ENCODE measurements at regions not wholly inside any gene's neighbourhood (a gene's known extent, or its start where the extent isn't known, plus 50 kb on each side); places are given as distances from the start of the nearest gene placed in this dataset.

GRCh38 chr14:101466456-101467180 lies 94.7 kb upstream of the DIO3 start:
- DNase-seq (ENCODE audit: low spot score): no peak

GRCh38 chr14:101467181-101467926 lies 93.9 kb upstream of the DIO3 start:
- no peak for DNase-seq (ENCODE audit: low spot score)

- DNase-seq (ENCODE audit: low spot score): no peak
Measured at GRCh38 chr14:101469382-101470247, 91.7 kb upstream of the DIO3 start.

GRCh38 chr14:101470266-101470665 lies 91.0 kb upstream of the DIO3 start:
- no peak for DNase-seq (ENCODE audit: low spot score)

DNA sequence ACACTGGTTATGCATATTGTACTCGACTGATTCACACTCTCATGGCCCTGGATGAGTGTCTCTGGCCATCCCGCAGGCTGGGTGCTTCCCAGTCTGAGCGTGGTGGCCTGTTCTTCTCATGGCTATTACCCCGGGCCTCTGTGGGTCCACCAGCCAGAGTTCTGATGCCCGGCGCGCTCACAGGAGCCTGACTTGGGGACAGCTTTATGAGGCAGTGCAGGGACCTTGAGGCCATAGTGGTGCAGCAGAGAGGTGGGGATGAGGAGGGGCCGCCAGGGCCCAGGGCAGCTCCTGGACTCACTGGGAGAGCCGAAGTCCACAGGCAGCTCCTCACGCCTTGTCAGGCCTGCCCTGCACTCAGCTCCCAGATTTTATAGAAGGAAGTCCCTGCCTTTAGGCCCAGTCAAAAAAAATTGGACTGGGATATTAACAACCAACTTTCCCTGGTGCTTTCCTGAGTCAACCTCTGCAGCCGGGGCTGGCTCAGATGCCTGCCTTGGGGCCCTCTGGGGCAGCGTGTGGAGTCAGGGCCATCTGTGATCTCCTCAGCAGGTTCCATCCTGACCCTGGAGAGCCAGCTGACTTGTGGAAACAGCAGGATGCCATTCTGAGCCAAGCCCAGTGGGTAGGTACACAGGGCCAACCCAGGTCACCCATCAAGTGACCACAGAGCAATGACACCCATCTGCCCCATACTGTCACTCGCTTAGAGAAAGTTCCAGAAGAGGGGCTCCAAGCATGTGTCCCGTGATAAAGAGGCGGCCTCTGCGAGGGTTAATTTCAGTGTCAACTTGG lies 89.4 kb upstream of the DIO3 start:
- DNase-seq (ENCODE audit: low spot score): no peak

DNA sequence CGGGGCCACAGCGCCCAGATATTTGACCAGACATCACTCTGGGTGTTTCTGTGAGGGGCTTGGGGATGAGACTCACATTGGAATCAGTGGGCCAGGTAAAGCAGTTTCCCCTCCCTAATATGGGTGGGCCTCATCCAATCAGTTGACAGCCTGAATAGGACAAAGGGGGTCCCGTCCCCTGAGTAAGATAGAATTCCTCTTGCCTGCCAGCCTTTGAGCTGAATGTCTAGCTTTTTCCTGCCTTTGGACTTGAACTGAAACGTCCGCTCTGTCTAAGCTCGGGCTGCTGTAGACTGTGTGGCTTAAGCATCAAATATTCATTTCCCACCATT lies 88.8 kb upstream of the DIO3 start:
- DNase-seq (ENCODE audit: low spot score): no peak

GRCh38 chr14:101473045-101473729 lies 88.1 kb upstream of the DIO3 start:
- no peak for DNase-seq (ENCODE audit: low spot score)

GRCh38 chr14:101473795-101474562 lies 87.3 kb upstream of the DIO3 start:
- no peak for DNase-seq (ENCODE audit: low spot score)

DNA sequence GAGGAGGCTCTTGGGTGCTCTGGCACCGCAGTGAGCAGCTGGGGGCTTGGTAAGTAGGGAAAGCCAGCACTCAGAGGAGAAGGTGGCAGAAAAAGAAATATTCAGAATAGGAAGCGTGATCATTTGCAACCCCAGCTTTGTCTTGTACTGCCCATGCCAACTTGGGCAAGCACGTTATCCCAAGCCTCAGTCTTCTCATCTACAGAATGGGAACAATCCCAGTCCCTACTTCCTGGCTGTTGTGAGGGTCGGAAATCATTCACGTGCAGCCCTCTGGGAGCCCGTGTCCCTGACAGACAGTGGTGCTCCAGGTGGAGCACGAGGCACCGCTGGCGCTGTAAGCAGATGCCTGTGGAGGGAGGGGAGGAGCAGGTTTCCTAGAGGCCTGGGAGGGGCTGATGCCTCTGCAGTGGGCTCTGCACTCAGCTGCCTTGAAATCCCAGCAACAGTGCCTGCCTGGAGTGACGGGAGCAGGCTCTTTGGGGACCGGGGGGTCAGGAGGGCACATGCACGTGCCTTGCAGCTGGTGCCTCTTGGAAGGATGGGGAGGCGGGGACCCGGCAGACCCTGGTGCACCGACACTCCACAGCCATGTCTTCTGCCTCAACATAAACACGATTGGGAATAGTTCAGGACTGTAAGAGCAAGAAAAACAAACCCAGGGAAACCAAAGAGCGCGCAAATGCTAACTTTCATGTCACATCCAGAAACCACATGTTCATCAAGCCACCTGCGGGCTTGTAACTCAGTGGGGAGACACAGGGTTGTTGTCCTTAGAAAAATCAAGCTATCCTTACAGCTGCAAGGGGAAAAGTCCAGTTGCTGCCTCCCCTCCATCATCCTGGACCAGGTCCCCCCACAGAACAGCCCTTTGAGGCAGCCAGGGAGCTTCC lies 86.5 kb upstream of the DIO3 start:
- DNase-seq (ENCODE audit: low spot score): no peak

DNA sequence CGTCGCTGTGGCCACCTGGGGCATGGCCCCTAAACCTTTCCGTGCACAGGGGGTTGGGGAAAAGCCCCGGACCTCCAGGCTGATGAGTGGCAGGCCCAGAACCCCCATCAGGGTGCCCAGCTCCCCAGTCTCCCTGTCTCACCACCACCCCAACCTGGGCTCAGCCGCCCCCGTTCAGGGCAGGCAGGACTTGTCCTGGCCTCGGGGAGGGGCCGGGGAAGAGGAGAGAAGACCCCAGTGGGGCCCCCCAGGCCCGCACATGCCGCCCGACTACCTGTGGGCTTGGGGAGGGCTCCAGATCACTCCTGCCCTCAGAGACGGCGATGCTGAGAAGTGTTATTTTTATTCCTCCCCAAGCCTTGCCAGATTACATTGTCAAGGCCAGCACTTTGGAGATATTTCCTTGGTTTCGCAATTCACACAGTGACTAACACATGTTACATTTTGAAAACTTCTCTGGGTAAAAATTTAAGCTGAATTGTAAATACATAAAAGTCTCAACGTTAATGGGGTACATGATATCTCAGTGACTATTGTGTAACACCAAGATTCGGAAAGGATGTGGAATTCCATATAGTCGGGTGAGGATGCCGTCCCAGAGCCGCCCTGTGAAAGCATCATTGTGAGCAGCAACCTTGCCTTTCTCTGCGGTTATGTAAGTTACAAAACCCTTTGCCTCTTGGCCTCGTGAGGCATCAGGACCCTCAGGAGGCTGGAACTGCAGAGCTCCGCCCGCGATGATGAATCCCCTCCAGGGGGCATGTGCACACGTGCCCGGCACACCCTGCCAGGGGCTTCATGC lies 85.6 kb upstream of the DIO3 start:
- DNase-seq (ENCODE audit: low spot score): peak; percentile 59

GRCh38 chr14:101476258-101476915 lies 84.9 kb upstream of the DIO3 start:
- no peak for DNase-seq (ENCODE audit: low spot score)

DNA sequence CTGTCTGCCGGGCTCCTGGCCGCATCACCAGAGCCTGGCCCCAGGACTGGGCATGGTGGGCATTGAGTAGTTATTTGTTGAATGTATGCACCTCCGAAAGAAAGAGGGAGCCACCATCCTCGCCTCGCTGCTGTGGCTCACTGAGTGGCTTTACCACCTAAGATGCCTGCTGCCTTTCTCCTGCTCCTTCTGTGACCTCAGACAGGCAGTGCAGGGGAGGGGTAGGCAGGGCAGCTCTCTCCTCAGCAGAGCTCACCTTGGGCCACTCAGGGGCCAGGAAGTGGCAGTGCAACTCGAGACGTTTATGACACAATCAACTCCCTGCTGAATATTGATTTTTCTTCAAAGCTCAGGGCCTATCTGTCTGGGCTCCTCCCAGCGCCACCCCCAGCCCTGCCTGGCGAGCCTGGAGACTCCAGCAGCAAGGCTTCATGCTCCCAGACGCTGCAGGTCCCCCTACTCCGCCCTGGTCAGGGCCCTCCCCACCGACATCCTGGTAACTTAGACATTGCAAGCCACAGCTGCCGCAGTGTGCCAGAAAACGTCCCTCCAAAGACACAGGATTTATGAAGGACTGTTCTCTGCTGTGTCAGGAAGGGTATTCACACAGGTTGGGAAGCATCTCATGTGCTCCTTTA lies 84.3 kb upstream of the DIO3 start:
- peak; percentile 83 for DNase-seq (ENCODE audit: low spot score)

GRCh38 chr14:101477648-101478047 lies 83.6 kb upstream of the DIO3 start:
- DNase-seq (ENCODE audit: low spot score): no peak

DNA sequence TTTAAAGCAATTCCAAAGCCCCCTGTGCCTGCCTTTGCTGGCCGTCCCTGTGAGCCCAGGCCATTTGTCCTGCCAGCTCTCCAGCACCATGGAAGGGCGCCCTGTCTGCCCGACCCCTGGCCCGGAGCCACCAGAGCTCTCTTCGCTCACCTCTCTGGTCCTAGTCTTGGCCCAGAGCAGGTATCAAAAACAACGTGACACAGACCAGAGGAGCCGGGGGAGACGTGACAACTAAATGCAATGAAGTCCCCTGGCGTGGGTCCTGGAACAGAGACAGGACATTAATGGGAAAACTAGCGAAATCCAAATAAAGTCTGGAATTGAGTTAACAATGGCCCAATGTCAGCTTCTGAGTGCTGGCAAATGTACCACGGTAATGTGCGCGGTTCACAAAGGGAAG lies 83.2 kb upstream of the DIO3 start:
- DNase-seq (ENCODE audit: low spot score): no peak

DNA sequence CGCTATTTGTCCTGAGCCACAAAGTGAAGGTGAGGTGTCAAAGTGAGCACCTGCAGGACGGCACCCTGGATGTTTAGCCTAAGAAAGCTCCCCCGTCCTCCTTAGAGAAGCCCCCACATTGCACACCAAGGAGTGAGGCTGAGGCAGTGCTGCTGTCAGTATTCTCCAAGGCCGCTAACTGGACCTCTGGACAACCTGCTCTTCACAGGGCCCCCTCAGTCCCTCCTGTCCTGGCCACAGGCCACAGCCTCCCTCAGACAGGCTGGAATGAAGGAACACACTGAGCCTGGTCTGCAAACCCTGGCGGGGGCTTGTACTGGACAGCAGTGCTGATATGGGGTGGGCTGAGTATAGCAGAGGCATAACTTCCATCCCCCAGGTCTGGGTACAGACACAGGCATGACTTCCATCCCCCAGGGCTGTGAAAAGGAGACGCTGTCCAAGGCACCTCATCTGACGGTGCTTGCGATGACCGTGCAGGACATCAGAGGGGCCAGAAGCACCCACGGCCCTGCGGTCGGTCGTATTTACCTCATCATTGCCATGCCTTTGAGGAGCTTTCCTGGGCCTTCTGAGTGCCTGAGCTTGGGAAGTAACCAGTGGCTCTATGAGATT lies 82.4 kb upstream of the DIO3 start:
- no peak for DNase-seq (ENCODE audit: low spot score)

DNA sequence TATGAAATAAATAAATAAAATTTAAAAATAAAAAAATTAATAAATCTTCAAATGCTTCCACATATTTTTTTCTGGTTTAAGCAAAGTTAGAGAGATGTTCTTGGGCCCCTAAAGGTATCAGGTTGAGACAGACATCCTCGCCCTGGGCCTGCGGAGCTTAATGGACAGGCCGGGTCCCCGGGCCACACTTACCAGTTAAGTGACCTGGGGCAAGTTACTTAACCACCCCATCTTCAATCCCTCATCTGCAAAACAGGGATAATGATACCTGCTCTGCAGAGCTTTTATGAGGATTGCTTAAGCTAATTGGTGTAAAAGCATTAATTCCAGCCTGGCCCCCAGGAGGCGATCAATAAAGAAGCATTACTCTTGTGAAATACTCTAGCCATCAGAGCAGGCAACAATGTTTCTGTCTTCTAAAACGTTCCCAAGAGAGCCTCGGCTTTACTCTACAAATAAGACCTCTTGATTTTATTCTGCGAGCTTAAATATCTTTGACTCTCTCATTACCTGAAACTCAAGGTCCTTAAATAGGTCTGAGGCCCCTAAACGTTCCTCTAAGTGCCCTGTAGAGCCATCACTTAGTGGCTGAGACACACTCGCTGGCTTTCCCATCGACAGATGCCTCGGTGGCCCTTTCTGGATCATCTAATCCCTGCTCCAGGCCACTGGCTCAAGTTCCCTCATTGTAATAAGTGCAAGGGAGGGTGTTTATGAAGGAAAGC lies 81.1 kb upstream of the DIO3 start:
- DNase-seq (ENCODE audit: low spot score): no peak

Measured in H4 (cell line).